Spleen (tissue), 11 donors: ENCODE measurements at regions not wholly inside any gene's neighbourhood (a gene's known extent, or its start where the extent isn't known, plus 50 kb on each side); places are given as distances from the start of the nearest gene placed in this dataset.

Experiments used
- DNase-seq: peaks from one replicate; pipeline ENCODE4 v3.0.0-alpha.2; 2020
- H3K27ac ChIP-seq, 8 donors: fragments of 200-600 bp; sonication (generic) in 7 of 8; 1 replicate in 4 of 8; 2 replicates in 4 of 8; pipeline versions ENCODE4 v1.5.0 to v1.8.0; 2016 to 2021; ENCODE audit warnings: inconsistent platforms in 4 of 8, mild to moderate bottlenecking in 4 of 8, moderate library complexity in 1 of 8
- H3K27me3 ChIP-seq, 7 donors: fragments of 200-600 bp; sonication (generic) in 6 of 7; replicated peaks in 1 of 7; 1 replicate in 4 of 7; 2 replicates in 3 of 7; pipeline versions ENCODE4 v1.5.0 to v1.8.0; 2016 to 2021; ENCODE audit warnings: inconsistent platforms in 3 of 7, mild to moderate bottlenecking in 1 of 7
- H3K36me3 ChIP-seq, 6 donors: fragments of 200-600 bp; sonication (generic) in 5 of 6; 1 replicate in 4 of 6; 2 replicates in 2 of 6; pipeline versions ENCODE4 v1.5.0 to v1.8.0; 2016 to 2021; ENCODE audit warnings: inconsistent platforms in 2 of 6
- H3K4me1 ChIP-seq, 6 donors: fragments of 200-600 bp; sonication (generic) in 5 of 6; 1 replicate in 3 of 6; 2 replicates in 3 of 6; pipeline versions ENCODE4 v1.5.0 to v1.8.0; 2016 to 2021; ENCODE audit warnings: inconsistent platforms in 3 of 6
- H3K4me3 ChIP-seq, 8 donors: fragments of 200-600 bp; sonication (generic) in 7 of 8; 1 replicate in 4 of 8; 2 replicates in 4 of 8; pipeline versions ENCODE4 v1.5.0 to v1.8.0; 2016 to 2021; ENCODE audit warnings: inconsistent platforms in 4 of 8, mild to moderate bottlenecking in 4 of 8, moderate library complexity in 2 of 8
- H3K9me3 ChIP-seq, 8 donors: fragments of 200-600 bp; sonication (generic) in 7 of 8; 1 replicate in 4 of 8; 2 replicates in 4 of 8; pipeline versions ENCODE4 v1.5.0 to v1.8.0; 2016 to 2021; ENCODE audit warnings: inconsistent platforms in 4 of 8
- POLR2A ChIP-seq, 3 donors: fragments of 450-650 bp; IDR thresholded peaks; one replicate each; pipeline ENCODE4 v1.5.1; 2017; ENCODE audit warnings: antibody characterized with exemption in 3 of 3, mild to moderate bottlenecking in 1 of 3
- POLR2AphosphoS5 ChIP-seq, 3 donors: sonication (generic); formaldehyde crosslinking; IDR thresholded peaks; one replicate each; pipeline ENCODE4 v1.5.1; 2017; ENCODE audit warnings: antibody characterized with exemption in 3 of 3
- WGBS, 5 donors: extraction: QIAGEN DNeasy Blood & Tissue Kit in 3 of 5; methylation state at CpG; one replicate each; pipeline versions ENCODE4 v1.1.5 to v1.1.7; 2013 to 2018; 5-methylcytosine and 5-hydroxymethylcytosine counted together
- intact Hi-C: fragments of 100-400 bp; cut with DNase I; formaldehyde crosslinking; loops from one replicate; pipeline ENCODE4 v1.15.0; 2023; ENCODE audit warnings: low total_unique reads
- TF ChIP-seq, protein P1 (sequence below), 11 experiments: fragments of 200-600 bp in 7 of 11; fragments of 450-650 bp in 4 of 11; sonication (generic) in 4 of 11; IDR thresholded peaks in 8 of 11; conservative IDR thresholded peaks in 3 of 11; 1 replicate in 7 of 11; 2 replicates in 4 of 11; pipeline versions ENCODE4 v1.4.0 to v1.8.0; 2016 to 2021; ENCODE audit warnings: antibody characterized with exemption in 11 of 11, inconsistent platforms in 4 of 11, mild to moderate bottlenecking in 1 of 11
- donor health status: healthy with polysubstance abuse.
- donor health status: DM: no; HTN: no; CAD: no; lungs with moderate emphysema.
- donor health status: DM: no; HTN: no; CAD: no.
- donor health status: Bipolar disorder and iron deficiency.
- donor health status: healthy.
- donor health status: DM: no; HTN: no; CAD: no.
- donor health status: DM: yes; HTN: yes; CAD: no.

DNA sequence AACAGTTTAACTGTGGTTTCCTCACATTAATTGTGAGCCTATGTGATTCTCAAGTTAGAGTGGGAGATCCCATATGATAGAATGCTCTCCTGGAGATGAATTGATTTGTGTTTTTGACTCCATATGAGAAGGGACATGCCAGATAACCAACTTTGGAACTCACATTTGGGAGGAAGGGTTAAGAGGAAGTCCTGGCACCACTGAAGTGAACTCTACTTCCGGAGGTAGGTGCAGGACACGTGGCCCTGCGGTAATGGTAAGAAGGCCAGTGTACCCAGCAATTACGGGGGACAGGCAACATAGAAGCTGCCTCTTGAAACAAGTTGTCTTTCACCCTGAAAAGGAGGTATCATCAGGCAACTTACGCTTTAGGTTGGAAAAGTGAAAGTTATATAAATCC lies 146.6 kb upstream of the RFX3 start:
- Histone ChIP-seq H3K27me3 (no peaks in the 10 kb centered on the region), H3K36me3 (no peaks in the 10 kb centered on the region), H3K9me3 (no peaks in the 10 kb centered on the region), H3K27ac (no peak overlapping the region), H3K4me1 (no peaks in the 10 kb centered on the region), H3K4me3 (no peak overlapping the region)
- DNase-seq, result no peak
- WGBS, 5 donors, result 81 to 89% (median 85%) methylated on average over 5 of the region's 5 CpGs
- intact Hi-C loops, result no loop called here
- TF ChIP-seq POLR2A (IDR thresholded peaks at IDR 0.05) (no peak), POLR2AphosphoS5 (IDR thresholded peaks at IDR 0.05) (no peak)
- TF ChIP-seq, protein P1, sequence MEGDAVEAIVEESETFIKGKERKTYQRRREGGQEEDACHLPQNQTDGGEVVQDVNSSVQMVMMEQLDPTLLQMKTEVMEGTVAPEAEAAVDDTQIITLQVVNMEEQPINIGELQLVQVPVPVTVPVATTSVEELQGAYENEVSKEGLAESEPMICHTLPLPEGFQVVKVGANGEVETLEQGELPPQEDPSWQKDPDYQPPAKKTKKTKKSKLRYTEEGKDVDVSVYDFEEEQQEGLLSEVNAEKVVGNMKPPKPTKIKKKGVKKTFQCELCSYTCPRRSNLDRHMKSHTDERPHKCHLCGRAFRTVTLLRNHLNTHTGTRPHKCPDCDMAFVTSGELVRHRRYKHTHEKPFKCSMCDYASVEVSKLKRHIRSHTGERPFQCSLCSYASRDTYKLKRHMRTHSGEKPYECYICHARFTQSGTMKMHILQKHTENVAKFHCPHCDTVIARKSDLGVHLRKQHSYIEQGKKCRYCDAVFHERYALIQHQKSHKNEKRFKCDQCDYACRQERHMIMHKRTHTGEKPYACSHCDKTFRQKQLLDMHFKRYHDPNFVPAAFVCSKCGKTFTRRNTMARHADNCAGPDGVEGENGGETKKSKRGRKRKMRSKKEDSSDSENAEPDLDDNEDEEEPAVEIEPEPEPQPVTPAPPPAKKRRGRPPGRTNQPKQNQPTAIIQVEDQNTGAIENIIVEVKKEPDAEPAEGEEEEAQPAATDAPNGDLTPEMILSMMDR (IDR thresholded peaks at IDR 0.05 in 8 of 11, conservative IDR thresholded peaks at IDR 0.05 in 3 of 11), result no peak

GRCh38 chr9:3664044-3664443 lies 138.2 kb upstream of the RFX3 start:
- H3K36me3 ChIP-seq, result no peaks in the 10 kb centered on the region
- H3K27me3 ChIP-seq, result no peaks in the 10 kb centered on the region
- TF ChIP-seq POLR2AphosphoS5 (IDR thresholded peaks at IDR 0.05) (no peak), POLR2A (IDR thresholded peaks at IDR 0.05) (no peak)
- TF ChIP-seq, protein P1 (IDR thresholded peaks at IDR 0.05 in 8 of 11, conservative IDR thresholded peaks at IDR 0.05 in 3 of 11), result no peak

GRCh38 chr9:3662671-3663070 lies 136.9 kb upstream of the RFX3 start:
- WGBS, 5 donors, result 88 to 96% (median 90%) methylated on average over 4 of the region's 4 CpGs
- TF ChIP-seq, protein P1 (IDR thresholded peaks at IDR 0.05 in 8 of 11, conservative IDR thresholded peaks at IDR 0.05 in 3 of 11), result no peak
- TF ChIP-seq POLR2AphosphoS5 (IDR thresholded peaks at IDR 0.05), result no peak
- no peak for TF ChIP-seq POLR2A (IDR thresholded peaks at IDR 0.05)
- intact Hi-C loops, result no loop called here

More at GRCh38 chr9:3664044-3664443, 138.2 kb upstream of the RFX3 start:
- Histone ChIP-seq H3K27ac (no peak overlapping the region), H3K4me1 (no peaks in the 10 kb centered on the region), H3K9me3 (no peaks in the 10 kb centered on the region), H3K4me3 (no peak overlapping the region)
- DNase-seq, result no peak
- WGBS, 5 donors, result 63 to 95% (median 83%) methylated on average over 1 of the region's 1 CpG
- intact Hi-C loops, result no loop called here

DNA sequence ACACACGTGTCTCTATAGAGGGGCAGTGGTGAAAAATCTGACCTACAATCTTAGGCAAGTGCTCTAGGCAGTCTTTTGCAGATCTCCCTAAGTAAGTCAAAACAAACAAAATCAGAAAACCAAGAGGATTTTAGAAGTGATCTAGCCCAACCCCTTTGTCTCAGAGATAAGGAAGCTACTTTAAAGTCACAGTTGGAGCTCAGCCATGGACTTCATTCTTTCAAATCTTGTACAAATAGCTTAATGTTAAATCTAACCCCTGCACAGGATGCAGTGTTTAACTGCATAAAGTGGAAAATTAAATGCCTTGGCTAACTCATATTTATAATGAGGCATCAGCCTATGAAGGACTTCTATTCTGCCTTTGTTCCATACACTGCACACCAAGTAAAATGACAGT lies 135.1 kb upstream of the RFX3 start:
- no peak overlapping the region for H3K4me3 ChIP-seq
- H3K9me3 ChIP-seq, result no peaks in the 10 kb centered on the region
- no peak for DNase-seq
- no peaks in the 10 kb centered on the region for H3K36me3 ChIP-seq
- no peaks in the 10 kb centered on the region for H3K4me1 ChIP-seq
- no peak for TF ChIP-seq POLR2AphosphoS5 (IDR thresholded peaks at IDR 0.05)
- no peak for TF ChIP-seq POLR2A (IDR thresholded peaks at IDR 0.05)
- TF ChIP-seq, protein P1 (IDR thresholded peaks at IDR 0.05 in 8 of 11, conservative IDR thresholded peaks at IDR 0.05 in 3 of 11), result no peak
- H3K27me3 ChIP-seq, result no peaks in the 10 kb centered on the region
- no peak overlapping the region for H3K27ac ChIP-seq
- WGBS, 5 donors, result 72 to 85% (median 82%) methylated on average over 1 of the region's 1 CpG
- intact Hi-C loops, result no loop called here

More at GRCh38 chr9:3662671-3663070, 136.9 kb upstream of the RFX3 start:
- no peaks in the 10 kb centered on the region for H3K27me3 ChIP-seq
- H3K4me3 ChIP-seq, result no peak overlapping the region
- no peak overlapping the region for H3K27ac ChIP-seq
- DNase-seq, result no peak
- H3K36me3 ChIP-seq, result no peaks in the 10 kb centered on the region
- H3K4me1 ChIP-seq, result no peaks in the 10 kb centered on the region
- H3K9me3 ChIP-seq, result no peaks in the 10 kb centered on the region
